HG02571 (cell line): ENCODE measurements at regions not wholly inside any gene's neighbourhood (a gene's known extent, or its start where the extent isn't known, plus 50 kb on each side); places are given as distances from the start of the nearest gene placed in this dataset.

ENCODE experiments used
- ATAC-seq: cut with Tn5 transposase; IDR thresholded peaks from one replicate; pipeline ENCODE4 v1.9.1; 2021; ENCODE audit warnings: mild to moderate bottlenecking, moderate library complexity; ENCODE audit not compliant: unreplicated experiment

DNA sequence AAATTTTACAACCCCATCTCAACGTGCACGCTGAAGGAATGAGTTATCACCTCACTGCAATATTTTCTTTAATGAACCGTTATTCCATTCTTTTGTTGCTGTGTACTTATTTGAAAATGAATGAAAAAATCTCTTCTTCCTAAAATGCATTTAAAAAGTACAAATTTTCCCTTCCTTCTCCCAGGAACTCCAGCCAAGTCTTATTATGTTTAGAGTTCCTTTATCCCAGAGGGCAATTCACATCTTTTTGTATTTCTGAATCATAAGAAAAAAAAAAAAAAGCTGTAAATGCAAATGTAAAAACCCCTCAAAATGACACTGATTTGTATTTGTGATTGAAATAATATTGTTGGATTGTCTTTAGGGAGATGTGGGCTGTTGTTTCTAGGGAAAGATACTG, 2194.3 kb upstream of the CELF4 start:
- no peak for ATAC-seq

DNA sequence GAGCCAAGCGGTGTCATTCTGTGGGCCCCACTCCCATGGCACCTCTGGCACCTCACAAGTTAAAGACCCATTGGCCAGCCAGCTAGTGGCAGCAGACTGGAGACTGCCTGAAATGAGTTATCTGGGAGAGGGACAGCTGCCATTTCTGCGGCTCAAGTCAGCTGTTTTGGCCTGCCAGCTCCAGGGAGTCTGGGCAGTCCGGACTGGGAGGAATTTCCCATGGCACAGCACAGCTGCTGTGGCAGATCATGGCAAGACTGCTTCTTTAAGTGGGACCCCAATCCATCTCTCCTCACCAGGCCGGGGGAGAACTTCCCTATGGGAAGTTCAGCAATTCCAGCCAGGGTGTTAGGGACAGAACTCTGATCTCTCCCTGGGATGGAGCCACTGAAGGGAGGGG, 2187.6 kb upstream of the CELF4 start:
- ATAC-seq, result no peak

DNA sequence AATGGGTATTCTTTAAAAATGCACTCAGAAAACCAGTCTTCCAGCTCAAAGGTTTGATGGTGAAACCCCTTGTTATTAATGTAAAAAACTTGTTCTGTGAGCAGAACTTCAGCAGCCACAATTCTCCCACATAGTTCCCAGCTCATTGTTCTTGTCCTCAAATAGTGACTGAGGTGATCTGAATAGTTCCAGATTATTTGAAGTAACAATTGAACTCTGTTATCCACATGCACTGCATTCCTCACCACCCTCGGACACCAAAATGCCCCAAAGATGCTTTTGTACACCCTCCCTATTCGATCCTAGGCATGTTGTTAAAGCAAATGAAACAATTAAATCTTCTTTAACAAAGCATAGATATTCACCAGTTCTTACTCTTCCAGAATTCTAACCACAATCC, 2186.8 kb upstream of the CELF4 start:
- ATAC-seq, result no peak

DNA sequence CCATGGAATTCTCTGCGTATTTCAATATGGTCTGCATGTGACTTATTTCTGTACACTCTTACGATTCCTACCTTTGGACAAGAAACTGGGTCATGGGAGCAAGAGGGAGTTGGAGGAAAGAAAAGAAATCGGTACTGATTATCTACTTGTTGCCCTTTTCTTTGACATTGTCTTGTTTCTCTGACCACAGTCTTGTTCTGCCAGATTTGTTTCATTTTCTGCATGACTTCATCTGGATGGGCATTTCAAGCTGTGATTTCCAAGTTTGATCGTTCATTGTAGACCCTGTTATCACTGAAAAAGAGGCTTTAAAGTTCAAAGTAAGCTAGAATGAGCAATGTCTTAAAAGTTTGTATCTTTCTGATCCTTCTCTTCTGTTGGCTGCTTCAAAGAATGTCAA, 2186.3 kb upstream of the CELF4 start:
- no peak for ATAC-seq

DNA sequence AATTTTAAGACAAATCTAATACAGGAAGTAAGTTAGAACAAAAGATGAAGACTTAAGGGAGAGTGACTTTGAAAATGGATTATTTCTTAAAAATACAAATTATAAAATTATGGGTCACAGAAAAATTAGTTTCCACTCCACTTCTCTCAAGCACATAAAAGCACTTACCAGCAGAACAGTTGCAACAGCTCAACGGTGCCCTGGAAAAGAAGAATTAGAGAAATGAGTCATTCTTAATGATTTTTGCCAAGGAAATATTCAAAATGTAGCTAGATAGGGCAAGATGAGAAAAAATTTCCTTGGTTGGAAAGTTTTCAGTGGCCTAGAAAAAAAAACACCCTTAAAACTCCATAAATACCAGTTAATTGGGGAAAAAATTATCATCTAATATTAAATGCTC, 2185.6 kb upstream of the CELF4 start:
- ATAC-seq, result no peak

DNA sequence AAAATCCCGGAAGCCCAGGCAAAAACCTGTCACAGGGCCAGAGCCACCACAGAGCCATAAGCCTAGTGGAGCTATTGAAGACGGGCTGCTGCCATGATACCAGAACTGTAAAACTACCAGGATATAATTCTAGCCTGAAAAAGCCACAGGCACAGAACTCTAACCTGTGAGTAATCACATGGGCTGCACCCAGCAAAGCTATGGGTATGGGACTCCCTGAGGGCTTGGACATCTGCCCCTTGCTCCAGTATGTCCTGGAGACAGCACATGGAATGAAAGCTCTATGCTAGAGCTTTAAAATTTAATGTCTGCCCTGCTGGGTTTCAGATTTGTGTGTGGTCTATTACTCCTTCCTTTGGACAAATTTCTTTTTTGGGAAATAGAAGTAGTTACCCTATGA, 2183.6 kb upstream of the CELF4 start:
- no peak for ATAC-seq

DNA sequence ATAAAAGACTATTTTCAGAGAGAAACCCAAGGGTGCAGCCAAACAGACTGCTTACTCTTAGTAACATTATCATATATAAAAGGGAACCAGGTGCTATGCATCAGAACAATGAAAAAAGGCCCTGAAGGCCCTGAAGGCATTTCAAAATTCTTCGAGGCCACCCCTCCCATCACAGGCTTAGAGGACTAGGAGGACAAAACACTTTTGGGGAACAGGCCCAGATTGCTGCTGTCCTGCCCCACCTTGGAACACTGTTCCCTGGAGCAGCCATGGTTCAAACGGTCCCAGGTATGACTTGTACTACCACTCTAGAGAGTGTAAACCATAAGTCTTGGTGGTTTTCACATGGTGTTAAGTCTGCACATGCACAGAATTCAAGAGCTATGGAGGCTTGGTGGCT, 2183.1 kb upstream of the CELF4 start:
- ATAC-seq, result no peak

DNA sequence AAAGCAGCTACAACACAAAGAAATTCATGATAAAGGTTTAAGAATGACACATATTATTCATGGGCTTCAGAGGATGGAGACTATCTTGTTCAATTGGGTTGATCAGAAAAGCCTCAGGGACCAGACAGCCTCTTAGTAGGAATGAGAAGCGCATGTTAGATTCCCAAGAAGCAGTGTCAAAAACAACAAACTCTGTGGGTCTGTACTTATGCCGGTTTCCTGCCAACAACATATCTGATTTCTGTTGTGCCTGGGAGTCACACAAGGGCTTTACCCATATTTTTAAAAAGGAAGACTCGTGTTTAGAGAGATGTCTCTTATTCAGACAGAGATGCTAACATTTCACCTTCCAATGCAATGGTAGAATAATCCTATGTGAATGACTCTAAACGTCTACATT, 2180.6 kb upstream of the CELF4 start:
- no peak for ATAC-seq

DNA sequence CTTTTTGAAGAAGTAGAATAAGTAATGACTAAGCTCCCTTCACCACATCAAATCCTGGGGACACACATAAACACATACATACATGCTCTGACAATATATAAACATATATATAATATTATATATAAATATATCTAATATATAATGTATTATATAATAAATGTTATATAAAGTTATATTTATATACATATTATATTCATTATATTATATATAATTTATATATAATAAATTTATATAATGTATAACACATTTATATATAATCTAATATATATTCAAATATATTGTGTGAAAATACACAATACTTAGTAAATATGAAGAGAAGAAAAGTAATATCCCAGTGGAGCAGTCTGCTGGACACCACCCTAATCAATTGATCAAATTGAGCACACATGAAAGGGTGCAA, 2177.9 kb upstream of the CELF4 start:
- no peak for ATAC-seq

DNA sequence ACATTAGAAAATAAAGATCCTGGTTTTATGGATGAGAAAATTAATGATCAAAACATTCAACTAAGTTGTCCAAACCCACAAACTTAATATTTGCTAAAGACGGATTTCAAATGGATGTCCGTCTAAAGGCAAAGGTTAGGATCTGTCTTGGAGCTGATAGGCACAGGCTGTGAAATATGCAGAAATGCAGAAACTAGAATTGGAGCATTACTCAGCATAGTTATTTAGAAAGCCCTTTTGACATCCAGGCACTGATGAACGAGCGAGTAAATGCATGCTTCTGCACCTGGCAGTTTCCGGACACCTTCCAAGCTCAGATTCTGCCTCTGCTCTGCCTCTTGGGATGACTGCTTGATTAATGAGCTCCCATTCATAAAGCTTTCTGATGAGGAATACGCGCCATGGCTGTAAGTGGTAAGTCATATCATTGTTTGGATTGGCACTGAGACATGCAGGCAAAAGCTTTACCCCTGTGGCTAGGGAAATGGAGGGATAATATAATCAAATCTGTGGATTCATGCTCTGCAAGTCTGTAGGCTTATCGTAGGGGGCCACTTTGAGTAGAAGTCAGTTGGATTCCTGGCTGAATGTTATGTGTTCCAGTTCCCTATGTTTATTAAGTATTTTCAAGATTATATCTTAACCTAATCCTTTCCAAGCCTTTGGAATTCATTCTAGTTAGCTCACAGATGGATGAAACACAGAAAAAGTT, 2176.3 kb upstream of the CELF4 start:
- no peak for ATAC-seq

DNA sequence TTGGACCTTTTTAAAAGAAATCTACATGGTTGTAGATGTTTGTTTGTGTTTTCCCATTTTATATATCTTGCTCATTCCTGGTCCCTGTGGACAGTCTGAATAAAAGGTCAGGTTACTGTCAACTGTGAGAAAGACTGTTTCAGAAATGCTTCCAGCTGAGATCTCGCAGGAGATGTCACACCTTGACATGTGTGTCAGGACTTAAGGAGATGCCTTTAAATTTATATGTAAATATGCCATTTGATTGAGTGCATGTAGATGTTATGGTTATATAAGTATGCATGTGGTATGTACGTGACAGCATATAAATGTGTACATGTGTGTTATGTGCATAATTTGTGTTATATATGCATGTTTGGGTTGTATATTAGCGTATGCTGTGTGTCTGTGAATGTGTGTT, 2172.3 kb upstream of the CELF4 start:
- no peak for ATAC-seq

DNA sequence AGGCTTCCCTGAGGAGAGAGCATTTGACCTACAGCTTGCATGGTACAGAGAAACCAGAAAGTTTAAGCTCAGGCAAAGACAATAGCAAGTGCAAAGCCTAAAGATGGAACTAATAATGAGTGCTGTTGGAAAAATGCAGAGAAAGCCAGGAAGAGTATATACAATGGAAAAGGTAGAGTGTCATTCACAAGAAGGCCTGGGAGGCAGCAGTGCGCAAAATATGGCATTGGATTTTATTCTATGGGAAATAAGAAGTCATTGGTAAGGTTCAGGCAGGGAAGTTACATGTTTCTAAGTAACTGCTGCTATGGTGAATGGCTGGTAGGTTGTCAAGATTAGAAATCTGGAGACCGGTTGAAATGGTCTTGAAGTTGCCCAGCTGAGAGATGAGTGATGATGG, 2167.3 kb upstream of the CELF4 start:
- no peak for ATAC-seq

DNA sequence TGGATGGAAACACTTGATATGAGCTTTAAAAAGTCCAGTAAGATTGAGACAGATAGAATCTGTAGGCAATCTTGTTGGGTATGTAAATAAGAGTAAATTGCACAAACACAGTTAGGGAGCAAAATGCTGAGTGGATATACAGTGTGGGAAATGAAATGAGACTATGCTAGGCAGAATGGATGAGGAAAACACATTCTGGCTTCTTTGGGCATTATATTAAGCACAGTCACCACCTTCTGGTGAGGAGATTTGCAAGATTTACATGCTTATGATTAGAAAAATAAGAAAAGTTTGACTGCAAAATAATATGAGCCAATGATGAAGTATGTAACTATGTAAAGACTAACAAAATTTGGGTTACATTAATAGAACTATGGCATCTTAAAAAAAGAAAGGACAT, 2165.0 kb upstream of the CELF4 start:
- ATAC-seq, result no peak

DNA sequence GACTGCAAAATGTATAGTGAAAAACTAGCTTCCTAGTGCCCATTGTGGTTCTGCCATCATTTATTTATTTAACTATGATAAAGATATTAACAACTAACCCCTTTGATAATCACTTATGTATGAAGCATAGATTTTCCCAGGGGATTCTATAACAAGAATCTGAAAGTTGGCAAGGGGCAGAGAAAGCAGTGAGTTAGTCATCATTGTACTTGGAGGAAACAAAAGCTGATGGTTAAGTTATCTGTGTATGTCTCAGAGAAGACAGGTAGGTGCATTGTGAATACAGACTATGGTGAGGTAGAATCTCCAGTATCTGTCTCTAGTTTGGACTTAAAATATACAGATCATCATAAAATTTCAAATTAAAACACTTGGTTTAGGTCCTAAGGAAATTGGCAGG, 2159.1 kb upstream of the CELF4 start:
- ATAC-seq, result no peak

DNA sequence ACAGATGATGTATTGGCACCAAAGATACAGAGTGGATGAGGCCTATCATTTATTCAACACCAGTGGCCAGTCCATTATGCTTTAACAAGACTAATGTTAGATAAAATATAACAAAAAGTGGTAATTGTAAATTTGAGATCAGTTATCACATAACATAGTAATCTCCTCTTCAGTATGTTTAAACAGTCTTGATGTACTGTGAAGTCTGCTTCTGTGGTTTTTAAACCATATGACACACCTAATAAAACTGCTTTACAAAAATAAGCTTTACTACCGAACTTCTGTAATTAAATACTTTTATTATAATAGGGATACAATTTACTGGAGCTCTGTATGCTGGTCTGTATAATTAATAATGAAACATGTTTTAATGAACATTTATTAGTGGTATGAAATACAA, 2156.1 kb upstream of the CELF4 start:
- ATAC-seq, result no peak

DNA sequence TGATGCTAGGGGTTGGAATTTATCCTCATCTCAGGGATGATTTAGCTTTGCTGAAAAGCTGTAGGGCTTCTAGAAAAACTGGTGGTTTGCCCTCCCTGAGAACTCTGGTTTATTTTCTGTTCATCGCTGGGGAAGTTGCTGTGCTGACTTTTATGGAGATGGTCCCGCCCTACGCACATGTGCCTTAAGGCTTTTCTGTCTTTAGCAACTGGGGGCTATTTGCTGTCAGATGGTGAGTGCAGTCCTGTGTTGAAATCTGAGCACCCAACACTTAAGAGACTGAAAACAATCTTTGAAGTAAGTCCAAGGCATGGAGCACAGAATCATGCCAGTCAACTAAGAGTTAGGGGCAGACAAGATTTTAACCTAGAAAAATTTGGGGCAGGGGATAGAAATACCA, 2148.4 kb upstream of the CELF4 start:
- ATAC-seq, result no peak

DNA sequence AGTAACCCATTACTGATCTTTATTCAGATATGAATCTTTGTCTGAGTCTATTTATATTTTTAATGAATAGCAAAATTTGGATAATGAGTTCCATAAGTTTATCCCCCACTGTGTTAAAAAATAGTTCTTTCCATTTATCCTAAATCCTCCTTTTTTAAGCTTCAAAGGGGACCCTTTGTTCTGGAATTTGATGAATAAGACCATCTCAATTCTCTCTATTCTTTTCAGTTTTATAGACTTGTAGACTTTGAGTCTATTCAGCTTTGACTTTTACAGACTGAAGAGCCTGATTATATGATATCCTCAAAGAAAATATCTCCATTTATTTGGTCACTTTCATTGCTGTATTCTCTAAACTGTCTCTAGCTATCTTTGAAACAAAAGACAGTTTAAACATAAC, 2146.1 kb upstream of the CELF4 start:
- no peak for ATAC-seq

DNA sequence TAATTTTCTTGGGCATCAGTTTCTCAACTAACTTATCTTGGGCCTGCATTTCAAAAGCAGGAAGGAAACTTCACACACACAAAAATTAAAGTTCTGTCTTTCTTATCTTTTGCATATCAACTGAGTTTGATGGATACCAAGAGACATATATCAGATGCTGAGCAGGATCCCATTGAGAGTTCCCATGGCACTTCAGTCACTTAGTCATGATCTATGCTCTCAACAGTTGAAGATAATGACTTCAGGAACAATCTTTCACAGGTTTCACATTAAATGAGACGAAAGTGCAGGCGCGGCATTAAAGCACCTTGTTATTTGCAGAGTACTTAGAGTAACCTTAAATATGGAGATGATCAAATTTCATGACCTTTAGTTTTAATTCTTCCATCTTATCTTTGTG, 2139.8 kb upstream of the CELF4 start:
- ATAC-seq, result no peak

DNA sequence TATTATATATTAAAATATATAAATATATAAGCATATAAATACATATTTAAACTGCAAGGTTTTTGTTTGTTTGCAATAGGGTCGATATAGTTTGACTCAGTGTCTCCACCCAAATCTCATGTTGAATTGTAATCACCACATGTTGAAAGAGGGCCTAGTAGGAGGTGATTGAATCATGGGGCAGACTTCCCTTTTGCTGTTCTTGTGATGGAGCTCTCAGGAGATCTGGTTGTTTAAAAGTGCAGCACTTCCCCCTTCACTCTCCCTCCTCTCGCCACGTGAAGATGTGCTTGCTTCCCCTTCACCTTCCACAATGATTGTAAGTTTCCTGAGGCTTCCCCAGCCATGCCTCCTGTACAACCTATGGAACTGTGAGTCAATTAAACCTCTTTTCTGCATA, 2137.3 kb upstream of the CELF4 start:
- no peak for ATAC-seq

DNA sequence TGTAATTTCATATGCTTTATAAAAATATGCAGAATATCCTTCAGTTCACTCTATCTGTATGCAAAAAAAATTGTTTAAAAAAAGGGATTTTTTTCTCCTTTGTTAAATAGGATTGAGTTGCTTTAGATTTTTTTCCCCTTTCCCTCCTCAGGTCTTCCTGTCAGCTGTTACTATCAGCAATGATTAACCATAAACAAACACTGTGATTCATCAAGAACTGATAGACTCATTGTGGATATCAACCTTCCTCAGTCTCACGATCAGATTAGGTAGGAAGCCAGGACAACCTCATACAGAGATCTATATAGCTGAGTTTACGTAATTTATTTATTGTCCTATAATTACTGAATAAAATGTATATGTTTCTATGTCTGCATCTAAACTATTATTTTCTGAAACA, 2136.2 kb upstream of the CELF4 start:
- ATAC-seq, result no peak

DNA sequence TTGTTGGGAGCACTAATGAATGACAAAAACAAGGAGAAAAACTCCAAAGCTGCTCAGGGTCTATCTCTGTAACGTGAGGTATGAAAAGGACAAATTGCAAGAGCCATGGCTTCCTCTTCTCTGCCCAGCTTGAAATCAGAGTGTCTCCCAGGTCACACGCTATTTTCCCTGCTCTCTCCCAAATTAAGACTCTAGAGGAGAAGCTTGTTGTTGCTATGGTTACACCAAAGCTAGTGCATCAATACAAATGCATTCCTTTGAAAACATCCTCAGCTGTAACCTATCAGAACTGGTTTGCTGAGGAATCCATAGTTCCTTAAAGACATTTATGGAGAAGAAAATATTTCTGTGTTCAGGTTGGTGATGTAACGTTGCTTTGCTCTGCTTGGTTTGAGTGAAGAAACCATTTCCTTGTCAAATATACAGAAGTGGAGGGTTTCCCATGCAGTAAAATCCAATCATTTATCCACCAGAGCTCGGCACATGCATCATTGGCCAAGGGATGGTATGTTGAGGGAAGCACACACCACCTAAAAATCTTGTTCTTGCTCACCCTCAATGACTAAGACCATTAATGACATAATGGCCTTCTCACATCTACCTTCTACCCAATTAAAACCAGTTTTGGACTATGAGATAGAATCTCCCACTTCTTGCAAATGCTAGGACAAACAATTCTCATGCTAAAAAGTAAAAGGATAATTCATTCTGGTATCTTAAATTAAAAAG, 2135.6 kb upstream of the CELF4 start:
- no peak for ATAC-seq

DNA sequence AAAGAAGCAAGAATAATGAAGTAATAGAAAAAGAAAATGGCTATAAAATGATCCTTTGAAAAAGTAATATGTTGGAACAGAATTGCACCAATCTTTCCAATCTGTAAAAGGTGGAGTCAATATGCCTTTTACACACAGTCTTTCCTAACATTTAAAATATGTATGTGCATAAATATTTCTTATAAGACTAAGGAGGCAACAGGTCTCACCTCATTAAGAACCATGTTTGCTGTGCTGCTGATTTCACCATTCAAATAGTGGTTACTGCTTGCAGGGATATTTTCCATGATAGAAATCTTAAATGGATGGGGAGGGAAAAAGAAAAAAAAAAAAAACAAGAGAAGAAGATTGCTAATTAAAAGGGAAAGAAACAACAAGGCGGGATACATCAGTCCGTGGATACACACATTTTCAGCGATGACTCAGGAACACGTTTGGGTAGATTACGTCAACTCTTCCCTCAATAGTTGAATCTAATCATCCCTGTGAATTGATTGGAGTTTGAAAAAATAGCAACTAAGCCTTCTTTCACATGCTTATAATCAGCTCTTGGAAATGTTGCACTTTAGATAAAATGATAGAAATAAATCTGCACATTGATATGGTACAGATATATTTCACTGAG, 2133.9 kb upstream of the CELF4 start:
- ATAC-seq, result no peak
